ENCODE measurements at regions not wholly inside any gene's neighbourhood (a gene's known extent, or its start where the extent isn't known, plus 50 kb on each side); places are given as distances from the start of the nearest gene placed in this dataset.

DNA sequence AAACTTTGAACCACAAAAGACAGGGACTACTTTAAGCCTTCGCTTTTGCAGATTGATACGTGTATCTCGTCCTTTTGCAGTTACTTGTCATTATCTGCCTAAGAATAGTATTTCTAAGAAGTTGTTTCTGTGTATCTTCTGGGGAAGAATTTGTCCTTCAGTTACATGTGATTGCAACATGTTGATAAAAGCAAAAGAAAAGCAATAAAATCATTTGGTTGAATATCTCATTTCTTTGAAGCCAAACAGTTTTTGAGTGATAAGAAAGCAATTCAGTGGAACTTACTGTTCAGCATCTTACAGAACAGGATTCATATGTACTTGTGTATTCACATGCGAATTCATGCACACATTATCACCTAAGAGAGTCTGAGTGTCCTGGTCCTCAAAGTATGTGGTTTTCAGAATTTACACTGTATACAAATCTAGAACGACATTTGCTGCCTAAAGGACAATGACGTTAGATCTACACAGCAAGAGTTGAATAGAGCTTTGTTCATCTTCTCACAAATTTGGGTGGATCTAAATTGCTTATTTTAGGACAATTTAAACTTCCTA lies 66.7 kb upstream of the MRPS6 start:
- H3K4me3 Mint-ChIP-seq: no peak overlapping the region

More for the DNA sequence above, 66.7 kb upstream of the MRPS6 start:
- Histone ChIP-seq H4K20me1 (replicated peaks; ENCODE audit: insufficient read depth) (no peaks in the 10 kb centered on the region), H2AFZ (no peak overlapping the region), H3K4me1 (ENCODE audit: insufficient read depth) (no peaks in the 10 kb centered on the region), H3K79me2 (replicated peaks; ENCODE audit: insufficient read depth) (no peaks in the 10 kb centered on the region), H3K9me2 (ENCODE audit: insufficient read depth) (no peaks in the 10 kb centered on the region), H3K36me3 (ENCODE audit: insufficient read depth) (no peaks in the 10 kb centered on the region), H3K27me3 (ENCODE audit: insufficient read depth) (no peaks in the 10 kb centered on the region), H3K27ac (ENCODE audit: low read depth) (no peak overlapping the region), H3K4me3 (no peak overlapping the region), H3K4me2 (no peak overlapping the region), H3F3A (replicated peaks; ENCODE audit: low read depth) (no peaks in the 10 kb centered on the region)
- peaks cover 20% of the 10 kb centered on the region for H3K9me3 Mint-ChIP-seq
- ATAC-seq (no peak), DNase-seq (ENCODE audit: low spot score) (no peak)
- H3K27me3 Mint-ChIP-seq (ENCODE audit: insufficient read depth, low read depth, poor library complexity): peaks cover 2% of the 10 kb centered on the region
- H3K4me1 Mint-ChIP-seq: peaks cover 9% of the 10 kb centered on the region
- H3K27ac Mint-ChIP-seq: no peak overlapping the region
- TF ChIP-seq ZNF114 (CRISPR knock-in tag; IDR thresholded peaks at IDR 0.05) (no peak), STAT1 (IDR thresholded peaks at IDR 0.05; ENCODE audit: unreplicated experiment) (no peak), EZH2phosphoT487 (IDR thresholded peaks at IDR 0.05; ENCODE audit: unreplicated experiment) (no peak), REST (IDR thresholded peaks at IDR 0.05; ENCODE audit: unreplicated experiment) (no peak), ZNF462 (CRISPR knock-in tag; IDR thresholded peaks at IDR 0.05) (no peak), CTCF (conservative IDR thresholded peaks at IDR 0.05; ENCODE audit: low read depth in 2 of 2) (no peak), ZNF331 (CRISPR knock-in tag; IDR thresholded peaks at IDR 0.05; ENCODE audit: low read depth) (no peak), EZH2 (IDR thresholded peaks at IDR 0.05; ENCODE audit: low read depth, unreplicated experiment) (no peak), JUNB (IDR thresholded peaks at IDR 0.05; ENCODE audit: unreplicated experiment) (no peak)
- TF ChIP-seq, protein P1, sequence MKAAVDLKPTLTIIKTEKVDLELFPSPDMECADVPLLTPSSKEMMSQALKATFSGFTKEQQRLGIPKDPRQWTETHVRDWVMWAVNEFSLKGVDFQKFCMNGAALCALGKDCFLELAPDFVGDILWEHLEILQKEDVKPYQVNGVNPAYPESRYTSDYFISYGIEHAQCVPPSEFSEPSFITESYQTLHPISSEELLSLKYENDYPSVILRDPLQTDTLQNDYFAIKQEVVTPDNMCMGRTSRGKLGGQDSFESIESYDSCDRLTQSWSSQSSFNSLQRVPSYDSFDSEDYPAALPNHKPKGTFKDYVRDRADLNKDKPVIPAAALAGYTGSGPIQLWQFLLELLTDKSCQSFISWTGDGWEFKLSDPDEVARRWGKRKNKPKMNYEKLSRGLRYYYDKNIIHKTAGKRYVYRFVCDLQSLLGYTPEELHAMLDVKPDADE (IDR thresholded peaks at IDR 0.05): no peak
- H3K36me3 Mint-ChIP-seq (ENCODE audit: low read depth): peaks cover 8% of the 10 kb centered on the region

Data from GM23338 (cell line).